ENCODE measurements at regions not wholly inside any gene's neighbourhood (a gene's known extent, or its start where the extent isn't known, plus 50 kb on each side); places are given as distances from the start of the nearest gene placed in this dataset.

- H3K4me3 ChIP-seq = no peak overlapping the region
- DNase-seq (ENCODE audit: low spot score) = no peak
- no peak overlapping the region for H3K27ac ChIP-seq
- intact Hi-C loops (cut with DNase I) = no loop called here
- no peaks in the 10 kb centered on the region for H3K27me3 ChIP-seq (replicated peaks; ENCODE audit: insufficient read depth)
- H3K4me1 ChIP-seq (replicated peaks) = no peaks in the 10 kb centered on the region
- TF ChIP-seq POLR2A (IDR thresholded peaks at IDR 0.05) (no peak), POLR2AphosphoS5 (IDR thresholded peaks at IDR 0.05) (no peak)
- TF ChIP-seq, protein P1, sequence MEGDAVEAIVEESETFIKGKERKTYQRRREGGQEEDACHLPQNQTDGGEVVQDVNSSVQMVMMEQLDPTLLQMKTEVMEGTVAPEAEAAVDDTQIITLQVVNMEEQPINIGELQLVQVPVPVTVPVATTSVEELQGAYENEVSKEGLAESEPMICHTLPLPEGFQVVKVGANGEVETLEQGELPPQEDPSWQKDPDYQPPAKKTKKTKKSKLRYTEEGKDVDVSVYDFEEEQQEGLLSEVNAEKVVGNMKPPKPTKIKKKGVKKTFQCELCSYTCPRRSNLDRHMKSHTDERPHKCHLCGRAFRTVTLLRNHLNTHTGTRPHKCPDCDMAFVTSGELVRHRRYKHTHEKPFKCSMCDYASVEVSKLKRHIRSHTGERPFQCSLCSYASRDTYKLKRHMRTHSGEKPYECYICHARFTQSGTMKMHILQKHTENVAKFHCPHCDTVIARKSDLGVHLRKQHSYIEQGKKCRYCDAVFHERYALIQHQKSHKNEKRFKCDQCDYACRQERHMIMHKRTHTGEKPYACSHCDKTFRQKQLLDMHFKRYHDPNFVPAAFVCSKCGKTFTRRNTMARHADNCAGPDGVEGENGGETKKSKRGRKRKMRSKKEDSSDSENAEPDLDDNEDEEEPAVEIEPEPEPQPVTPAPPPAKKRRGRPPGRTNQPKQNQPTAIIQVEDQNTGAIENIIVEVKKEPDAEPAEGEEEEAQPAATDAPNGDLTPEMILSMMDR (IDR thresholded peaks at IDR 0.05) = no peak
- no peaks in the 10 kb centered on the region for H3K36me3 ChIP-seq
- 44% methylated on average over 7 of the region's 7 CpGs for WGBS
- H3K9me3 ChIP-seq = no peaks in the 10 kb centered on the region
Observed at GRCh38 chr10:130570074-130570473, 433.9 kb downstream of the GLRX3 start.

DNA sequence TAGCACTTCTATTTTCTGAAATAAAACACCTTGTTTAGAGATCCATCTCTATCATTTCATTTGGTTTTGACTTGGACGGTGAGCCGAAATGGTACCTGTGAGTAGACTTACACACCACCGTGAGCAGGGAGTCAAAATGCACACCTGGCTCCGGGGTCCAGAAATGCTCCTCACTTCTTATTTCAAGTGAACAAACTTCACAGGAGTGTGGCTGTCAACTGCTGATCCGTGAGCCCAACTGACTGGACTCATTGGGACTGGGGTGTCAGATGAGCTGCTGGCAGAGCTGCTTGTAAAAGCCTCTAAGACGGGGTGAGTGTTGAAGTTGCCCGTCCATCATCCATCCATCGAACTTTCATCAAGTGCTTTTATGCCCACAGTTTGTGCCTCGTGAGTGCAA lies 435.5 kb downstream of the GLRX3 start:
- no peak for DNase-seq (ENCODE audit: low spot score)
- H3K9me3 ChIP-seq = no peaks in the 10 kb centered on the region
- no peak overlapping the region for H3K4me3 ChIP-seq
- no peaks in the 10 kb centered on the region for H3K4me1 ChIP-seq (replicated peaks)
- H3K36me3 ChIP-seq = no peaks in the 10 kb centered on the region
- TF ChIP-seq POLR2A (IDR thresholded peaks at IDR 0.05) (no peak), POLR2AphosphoS5 (IDR thresholded peaks at IDR 0.05) (no peak)
- TF ChIP-seq, protein P1 (IDR thresholded peaks at IDR 0.05) = no peak
- 82% methylated on average over 9 of the region's 9 CpGs for WGBS
- intact Hi-C loops (cut with DNase I) = no loop called here
- H3K27me3 ChIP-seq (replicated peaks; ENCODE audit: insufficient read depth) = no peaks in the 10 kb centered on the region
- no peak overlapping the region for H3K27ac ChIP-seq

GRCh38 chr10:130573446-130573845 lies 437.3 kb downstream of the GLRX3 start:
- Histone ChIP-seq H3K9me3 (no peaks in the 10 kb centered on the region), H3K27me3 (replicated peaks; ENCODE audit: insufficient read depth) (no peaks in the 10 kb centered on the region), H3K36me3 (no peaks in the 10 kb centered on the region), H3K27ac (no peak overlapping the region), H3K4me3 (no peak overlapping the region), H3K4me1 (replicated peaks) (no peaks in the 10 kb centered on the region)
- 74% methylated on average over 6 of the region's 6 CpGs for WGBS
- intact Hi-C loops (cut with DNase I) = no loop called here
- DNase-seq (ENCODE audit: low spot score) = no peak
- TF ChIP-seq POLR2A (IDR thresholded peaks at IDR 0.05) = no peak
- TF ChIP-seq, protein P1 (IDR thresholded peaks at IDR 0.05) = no peak
- no peak for TF ChIP-seq POLR2AphosphoS5 (IDR thresholded peaks at IDR 0.05)

GRCh38 chr10:130575756-130576285 lies 439.6 kb downstream of the GLRX3 start:
- TF ChIP-seq POLR2A (IDR thresholded peaks at IDR 0.05) (no peak), POLR2AphosphoS5 (IDR thresholded peaks at IDR 0.05) (no peak)
- no peak for DNase-seq (ENCODE audit: low spot score)
- Histone ChIP-seq H3K27ac (no peak overlapping the region), H3K9me3 (no peaks in the 10 kb centered on the region), H3K4me3 (no peak overlapping the region), H3K27me3 (replicated peaks; ENCODE audit: insufficient read depth) (no peaks in the 10 kb centered on the region), H3K4me1 (replicated peaks) (no peaks in the 10 kb centered on the region), H3K36me3 (no peaks in the 10 kb centered on the region)
- intact Hi-C loops (cut with DNase I) = no loop called here
- WGBS = 84% methylated on average over 7 of the region's 7 CpGs

DNA sequence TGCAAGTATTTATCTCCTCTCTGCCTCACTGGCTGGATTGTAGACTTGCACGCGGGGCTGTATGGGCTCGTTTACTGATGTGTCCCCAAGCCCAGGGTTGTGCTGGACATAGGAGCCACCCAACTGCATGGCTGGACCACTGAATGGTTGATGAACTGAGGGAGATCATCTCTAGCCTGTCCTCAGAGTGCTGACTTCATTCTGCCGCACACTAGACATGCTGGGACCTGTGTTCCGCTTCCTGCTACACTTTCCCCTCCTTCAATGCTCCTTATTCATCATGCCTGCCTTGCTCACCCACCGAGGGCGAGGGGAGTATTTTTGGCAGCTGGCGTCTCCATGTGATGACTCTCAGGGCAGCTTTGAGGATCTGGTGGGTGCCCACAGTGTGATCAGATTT lies 440.2 kb downstream of the GLRX3 start:
- no peaks in the 10 kb centered on the region for H3K27me3 ChIP-seq (replicated peaks; ENCODE audit: insufficient read depth)
- H3K4me3 ChIP-seq = no peak overlapping the region
- intact Hi-C loops (cut with DNase I) = no loop called here
- 58% methylated on average over 8 of the region's 8 CpGs for WGBS
- H3K9me3 ChIP-seq = no peaks in the 10 kb centered on the region
- no peaks in the 10 kb centered on the region for H3K36me3 ChIP-seq
- no peak for DNase-seq (ENCODE audit: low spot score)
- H3K4me1 ChIP-seq (replicated peaks) = no peaks in the 10 kb centered on the region
- no peak overlapping the region for H3K27ac ChIP-seq
- TF ChIP-seq POLR2AphosphoS5 (IDR thresholded peaks at IDR 0.05) (no peak), POLR2A (IDR thresholded peaks at IDR 0.05) (no peak)
- TF ChIP-seq, protein P1 (IDR thresholded peaks at IDR 0.05) = no peak
